IMR-90 (cell line): ENCODE measurements at regions not wholly inside any gene's neighbourhood (a gene's known extent, or its start where the extent isn't known, plus 50 kb on each side); places are given as distances from the start of the nearest gene placed in this dataset.

ENCODE experiments used
- ATAC-seq: fragments of 200-7000 bp; cut with Tn5 transposase; 2 replicates; pipeline ENCODE4 v1.9.1; 2020; ENCODE audit warnings: low read depth, mild to moderate bottlenecking, moderate library complexity
- BruUV-seq: library from RNA; stranded (reverse); fragments of 400-500 nt; replicated peaks from 2 replicates; lab custom pipeline; 2021; lab: Mats Ljungman, UMichigan
- CTCF ChIA-PET: fragments of 300-600 bp; formaldehyde crosslinking; extraction: SDS; loops from one replicate; lab custom pipeline; 2021; ENCODE audit warnings: antibody characterized with exemption; lab: Yijun Ruan, JAX
- POLR2A ChIA-PET: fragments of 300-600 bp; sonication (Branson Sonifier 250); formaldehyde crosslinking; loops from one replicate; lab custom pipeline; 2022; ENCODE audit warnings: antibody characterized with exemption; ENCODE audit not compliant: unreplicated experiment; lab: Charles Lee
- DNase-seq: peaks from one replicate; pipeline ENCODE4 v3.0.0; 2013
- H2AFZ ChIP-seq: replicated peaks from 2 replicates; pipeline ENCODE3; 2013; ENCODE audit warnings: low read length, mild to moderate bottlenecking; ENCODE audit not compliant: poor library complexity
- H2AK5ac ChIP-seq: 2 replicates; pipeline ENCODE4 v1.6.1; 2013; ENCODE audit warnings: low read depth, low read length, inconsistent platforms
- H2AK9ac ChIP-seq: replicated peaks from 2 replicates; pipeline ENCODE3; 2013; ENCODE audit warnings: mild to moderate bottlenecking, low read depth, low read length, moderate library complexity; ENCODE audit not compliant: poor library complexity
- H2BK120ac ChIP-seq: 2 replicates; pipeline ENCODE4 v1.6.1; 2013; ENCODE audit warnings: low read depth, low read length, inconsistent platforms
- H2BK15ac ChIP-seq: 3 replicates; pipeline ENCODE4 v1.6.1; 2013; ENCODE audit warnings: low read depth, low read length, inconsistent platforms
- H2BK20ac ChIP-seq: 2 replicates; pipeline ENCODE4 v1.6.1; 2013; ENCODE audit warnings: low read depth, mild to moderate bottlenecking, inconsistent platforms, low read length, moderate library complexity
- H2BK5ac ChIP-seq: 2 replicates; pipeline ENCODE4 v1.6.1; 2013; ENCODE audit warnings: mild to moderate bottlenecking, low read depth, low read length, inconsistent platforms; ENCODE audit not compliant: poor library complexity, severe bottlenecking
- H3K14ac ChIP-seq: replicated peaks from 2 replicates; pipeline ENCODE4 v1.6.1; 2013; ENCODE audit warnings: low read depth, low read length, inconsistent platforms
- H3K18ac ChIP-seq: 2 replicates; pipeline ENCODE4 v1.6.1; 2013; ENCODE audit warnings: low read depth, low read length, control low read depth
- H3K23ac ChIP-seq: 2 replicates; pipeline ENCODE4 v1.6.1; 2013; ENCODE audit warnings: low read depth, low read length, inconsistent platforms
- H3K27ac ChIP-seq: 2 replicates; pipeline ENCODE4 v1.5.1; 2013; ENCODE audit warnings: mild to moderate bottlenecking, control low read depth, low read length; ENCODE audit not compliant: insufficient read depth
- H3K27me3 ChIP-seq: 2 replicates; pipeline ENCODE4 v1.6.1; 2013; ENCODE audit warnings: low read length; ENCODE audit not compliant: control insufficient read depth, insufficient read depth
- H3K36me3 ChIP-seq: 2 replicates; pipeline ENCODE4 v1.6.1; 2013; ENCODE audit warnings: low read length, mixed read lengths; ENCODE audit not compliant: control insufficient read depth, insufficient read depth
- H3K4ac ChIP-seq: 2 replicates; pipeline ENCODE4 v1.6.1; 2013; ENCODE audit warnings: low read depth, low read length, inconsistent platforms
- H3K4me1 ChIP-seq: 2 replicates; pipeline ENCODE4 v1.6.1; 2013; ENCODE audit warnings: low read length, mixed read lengths; ENCODE audit not compliant: control insufficient read depth, insufficient read depth
- H3K4me2 ChIP-seq: 2 replicates; pipeline ENCODE4 v1.6.1; 2013; ENCODE audit warnings: low read depth, mild to moderate bottlenecking, control low read depth, low read length, moderate library complexity
- H3K4me3 ChIP-seq: 2 replicates; pipeline ENCODE4 v1.5.1; 2013; ENCODE audit warnings: low read depth, mild to moderate bottlenecking, control low read depth, low read length, moderate library complexity; ENCODE audit not compliant: insufficient read depth
- H3K56ac ChIP-seq: 2 replicates; pipeline ENCODE4 v1.6.1; 2013; ENCODE audit warnings: low read length, inconsistent platforms; ENCODE audit not compliant: insufficient read depth; ENCODE audit errors: extremely low read depth
- H3K79me1 ChIP-seq, 2 experiments: 2 replicates each; pipeline ENCODE4 v1.6.1; 2013; ENCODE audit warnings: low read length in 2 of 2, inconsistent platforms in 1 of 2, low read depth in 1 of 2
- H3K9ac ChIP-seq: 2 replicates; pipeline ENCODE4 v1.6.1; 2013; ENCODE audit warnings: low read depth, low read length, control low read depth
- H3K9me1 ChIP-seq: 2 replicates; pipeline ENCODE4 v1.6.1; 2013; ENCODE audit warnings: low read length, inconsistent platforms; ENCODE audit not compliant: insufficient read depth
- H3K9me3 ChIP-seq: 2 replicates; pipeline ENCODE4 v1.6.1; 2013; ENCODE audit warnings: low read length; ENCODE audit not compliant: control insufficient read depth, insufficient read depth
- H4K20me1 ChIP-seq: 2 replicates; pipeline ENCODE4 v1.6.1; 2013; ENCODE audit warnings: low read length, inconsistent platforms; ENCODE audit not compliant: insufficient read depth
- H4K5ac ChIP-seq: 2 replicates; pipeline ENCODE4 v1.6.1; 2013; ENCODE audit warnings: mild to moderate bottlenecking, low read depth, low read length, control low read depth
- H4K8ac ChIP-seq, 2 experiments: 2 replicates each; pipeline ENCODE4 v1.6.1; 2013; ENCODE audit warnings: low read depth in 2 of 2, low read length in 2 of 2, control low read depth in 1 of 2, inconsistent platforms in 1 of 2
- H4K91ac ChIP-seq: 2 replicates; pipeline ENCODE4 v1.6.1; 2013; ENCODE audit warnings: low read depth, low read length, inconsistent platforms; ENCODE audit not compliant: insufficient read depth
- CEBPB ChIP-seq: IDR thresholded peaks from 2 replicates; pipeline ENCODE4 v1.6.1; 2012; ENCODE audit warnings: low read depth, low read length, improper control_type of control experiment
- CHD1 ChIP-seq: IDR thresholded peaks from 2 replicates; pipeline ENCODE4 v1.6.1; 2012; ENCODE audit warnings: low read depth, low read length, improper control_type of control experiment
- ELK1 ChIP-seq: fragments of 150-350 bp; IDR thresholded peaks from 2 replicates; pipeline ENCODE4 v1.6.1; 2016; ENCODE audit warnings: low read depth, mild to moderate bottlenecking, low read length, moderate library complexity, borderline replicate concordance
- FOS ChIP-seq: fragments of 150-350 bp; IDR thresholded peaks from 2 replicates; pipeline ENCODE4 v1.6.1; 2016; ENCODE audit warnings: low read depth, low read length
- MAFK ChIP-seq: IDR thresholded peaks from 2 replicates; pipeline ENCODE4 v1.6.1; 2012; ENCODE audit warnings: low read depth, low read length, improper control_type of control experiment
- RAD21 ChIP-seq: IDR thresholded peaks from 2 replicates; pipeline ENCODE4 v1.6.1; 2012; ENCODE audit warnings: low read length, improper control_type of control experiment
- RFX5 ChIP-seq: IDR thresholded peaks from 2 replicates; pipeline ENCODE4 v1.8.0; 2012; ENCODE audit warnings: low read depth, mild to moderate bottlenecking, low read length, moderate library complexity
- WGBS, 2 experiments: methylation state at CpG; one replicate each; pipeline versions ENCODE4 v1.1.5 to v1.1.7; 2013; ENCODE audit warnings: missing lambda C conversion rate in 2 of 2; ENCODE audit not compliant: insufficient read length in 1 of 2; ENCODE audit errors: extremely low coverage in 2 of 2; 5-methylcytosine and 5-hydroxymethylcytosine counted together
- dilution Hi-C: fragments of 300-500 bp; cut with HindIII; formaldehyde crosslinking; loops from one replicate; pipeline ENCODE4 v1.14.3; 2018; ENCODE audit warnings: low sequenced_read_pairs; ENCODE audit not compliant: unreplicated experiment
- in situ Hi-C: fragments of 300-500 bp; cut with MboI; formaldehyde crosslinking; loops from 3 replicates; pipeline ENCODE4 v1.14.3; 2019; ENCODE audit warnings: low sequenced_read_pairs, inconsistent platforms, mixed read lengths
- intact Hi-C: fragments of 100-400 bp; cut with micrococcal nuclease; formaldehyde crosslinking; loops from 2 replicates; pipeline ENCODE4 v1.10.0; 2022
- TF ChIP-seq, protein P1 (sequence below): conservative IDR thresholded peaks from 2 replicates; pipeline ENCODE4 v1.5.1; 2012; ENCODE audit warnings: mild to moderate bottlenecking, low read depth, low read length, improper control_type of control experiment

DNA sequence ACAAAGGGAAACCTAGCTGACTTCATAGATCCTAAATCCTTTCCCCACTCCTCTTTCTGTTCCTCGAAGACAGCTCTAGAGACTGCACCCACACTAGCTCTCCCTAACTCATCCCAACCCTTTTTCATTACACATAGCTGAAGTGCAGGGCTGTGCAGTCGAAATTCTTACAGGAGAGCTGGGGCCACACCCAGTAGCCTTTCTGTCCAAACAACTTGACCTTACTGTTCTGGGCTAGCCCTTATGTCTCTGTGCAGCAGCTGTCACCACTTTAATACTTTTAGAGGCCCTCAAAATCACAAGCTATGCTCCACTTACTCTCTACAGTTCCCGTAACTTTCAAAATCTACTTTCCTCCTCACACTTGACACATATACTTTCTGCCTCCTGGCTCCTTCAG is 666.1 kb upstream of the PKDCC start:
- Histone ChIP-seq H2AK9ac (no peak overlapping the region), H2AFZ (no peak overlapping the region), H2BK20ac (no peak overlapping the region), H3K36me3 (no peaks in the 10 kb centered on the region), H4K8ac (no peak overlapping the region), H2AK5ac (no peak overlapping the region), H3K18ac (no peak overlapping the region), H3K9me3 (no peaks in the 10 kb centered on the region), H2BK120ac (no peak overlapping the region), H3K56ac (no peak overlapping the region), H2BK5ac (no peak overlapping the region), H2BK15ac (no peak overlapping the region), H3K9me1 (no peaks in the 10 kb centered on the region), H3K4me2 (no peak overlapping the region), H3K14ac (no peak overlapping the region), H3K27ac (no peak overlapping the region), H3K23ac (no peak overlapping the region), H3K4ac (no peak overlapping the region), H3K4me1 (no peaks in the 10 kb centered on the region), H3K27me3 (no peaks in the 10 kb centered on the region), H3K9ac (no peak overlapping the region), H4K5ac (no peak overlapping the region), H4K20me1 (no peaks in the 10 kb centered on the region), H4K91ac (no peak overlapping the region), H3K4me3 (no peak overlapping the region), H3K79me1 (no peaks in the 10 kb centered on the region)
- 33% methylated on average over 2 of the region's 3 CpGs; no CpG with 5 or more reads in 1 of the 2 experiments for WGBS, 2 experiments
- no peak for ATAC-seq
- ChIA-PET CTCF (no interaction called here), POLR2A (no interaction called here)
- BruUV-seq: no TSS peak
- DNase-seq: no peak
- dilution Hi-C loops (no loop called here), intact Hi-C loops (no loop called here), in situ Hi-C loops (no loop called here)
- TF ChIP-seq RAD21 (no peak), CHD1 (no peak), MAFK (no peak), RFX5 (no peak), ELK1 (no peak), CEBPB (no peak), FOS (no peak)
- TF ChIP-seq, protein P1, sequence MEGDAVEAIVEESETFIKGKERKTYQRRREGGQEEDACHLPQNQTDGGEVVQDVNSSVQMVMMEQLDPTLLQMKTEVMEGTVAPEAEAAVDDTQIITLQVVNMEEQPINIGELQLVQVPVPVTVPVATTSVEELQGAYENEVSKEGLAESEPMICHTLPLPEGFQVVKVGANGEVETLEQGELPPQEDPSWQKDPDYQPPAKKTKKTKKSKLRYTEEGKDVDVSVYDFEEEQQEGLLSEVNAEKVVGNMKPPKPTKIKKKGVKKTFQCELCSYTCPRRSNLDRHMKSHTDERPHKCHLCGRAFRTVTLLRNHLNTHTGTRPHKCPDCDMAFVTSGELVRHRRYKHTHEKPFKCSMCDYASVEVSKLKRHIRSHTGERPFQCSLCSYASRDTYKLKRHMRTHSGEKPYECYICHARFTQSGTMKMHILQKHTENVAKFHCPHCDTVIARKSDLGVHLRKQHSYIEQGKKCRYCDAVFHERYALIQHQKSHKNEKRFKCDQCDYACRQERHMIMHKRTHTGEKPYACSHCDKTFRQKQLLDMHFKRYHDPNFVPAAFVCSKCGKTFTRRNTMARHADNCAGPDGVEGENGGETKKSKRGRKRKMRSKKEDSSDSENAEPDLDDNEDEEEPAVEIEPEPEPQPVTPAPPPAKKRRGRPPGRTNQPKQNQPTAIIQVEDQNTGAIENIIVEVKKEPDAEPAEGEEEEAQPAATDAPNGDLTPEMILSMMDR: no peak
